HEK293 (cell line): ENCODE measurements at regions not wholly inside any gene's neighbourhood (a gene's known extent, or its start where the extent isn't known, plus 50 kb on each side); places are given as distances from the start of the nearest gene placed in this dataset.

Experiments used
- CTCF ChIA-PET: fragments of 350-600 bp; formaldehyde crosslinking; extraction: SDS; loops from one replicate; lab custom pipeline; 2021; ENCODE audit warnings: antibody characterized with exemption; lab: Yijun Ruan, JAX
- POLR2A ChIA-PET: fragments of 300-600 bp; formaldehyde crosslinking; extraction: SDS; loops from one replicate; lab custom pipeline; 2020; ENCODE audit warnings: antibody characterized with exemption, inconsistent platforms; lab: Yijun Ruan, JAX
- H3K27ac ChIP-seq: fragments of 200-500 bp; sonication (Bioruptor generic); 2 replicates; pipeline ENCODE4 v1.5.1; 2014; ENCODE audit warnings: low read depth, low read length, control low read depth, inconsistent platforms; ENCODE audit errors: extremely low read depth
- H3K36me3 ChIP-seq, 2 experiments: fragments of 200-500 bp in 1 of 2; sonication (Bioruptor generic) in 1 of 2; 1 replicate in 1 of 2; 2 replicates in 1 of 2; pipeline ENCODE4 v1.5.1; 2014 to 2017; ENCODE audit warnings: inconsistent platforms in 2 of 2, low read length in 2 of 2; ENCODE audit not compliant: control insufficient read depth in 2 of 2, insufficient read depth in 1 of 2
- H3K4me1 ChIP-seq: fragments of 200-500 bp; sonication (Bioruptor generic); 2 replicates; pipeline ENCODE4 v1.5.1; 2014; ENCODE audit warnings: mild to moderate bottlenecking, low read length, inconsistent platforms; ENCODE audit not compliant: control insufficient read depth, insufficient read depth
- H3K4me3 ChIP-seq: 2 replicates; pipeline ENCODE4 v1.5.1; 2011; ENCODE audit warnings: low read depth, mild to moderate bottlenecking, control low read depth, low read length, moderate library complexity
- H3K9me3 ChIP-seq: fragments of 200-500 bp; sonication (Bioruptor generic); 2 replicates; pipeline ENCODE4 v1.5.1; 2014; ENCODE audit warnings: low read depth, low read length, inconsistent platforms; ENCODE audit not compliant: control insufficient read depth, insufficient read depth
- GFI1B ChIP-seq: fragments of 450-650 bp; formaldehyde crosslinking; IDR thresholded peaks from 2 replicates; pipeline ENCODE4 v1.5.1; 2016; ENCODE audit warnings: missing biosample characterization, missing genetic modification characterization
- HOXA7 ChIP-seq: sonication (generic); formaldehyde crosslinking; IDR thresholded peaks from 2 replicates; pipeline ENCODE4 v1.8.1; 2022; ENCODE audit warnings: missing genetic modification reagents, borderline replicate concordance
- HOXC10 ChIP-seq: sonication (generic); formaldehyde crosslinking; IDR thresholded peaks from 2 replicates; pipeline ENCODE4 v1.8.1; 2023; ENCODE audit warnings: mild to moderate bottlenecking, missing genetic modification reagents
- TRIM28 ChIP-seq: IDR thresholded peaks from 2 replicates; pipeline ENCODE4 v1.6.1; 2011; ENCODE audit warnings: low read length, control low read depth, borderline replicate concordance
- YY2 ChIP-seq: fragments of 450-650 bp; formaldehyde crosslinking; IDR thresholded peaks from 2 replicates; pipeline ENCODE4 v1.5.1; 2016; ENCODE audit warnings: missing biosample characterization, missing genetic modification characterization
- ZBTB8A ChIP-seq: fragments of 450-650 bp; formaldehyde crosslinking; IDR thresholded peaks from 2 replicates; pipeline ENCODE4 v1.5.1; 2016; ENCODE audit warnings: missing biosample characterization, missing genetic modification characterization
- ZFP3 ChIP-seq: fragments of 450-650 bp; formaldehyde crosslinking; IDR thresholded peaks from 2 replicates; pipeline ENCODE4 v1.5.1; 2016; ENCODE audit warnings: low read depth, missing biosample characterization, missing genetic modification characterization
- ZNF112 ChIP-seq: fragments of 450-650 bp; formaldehyde crosslinking; IDR thresholded peaks from 2 replicates; pipeline ENCODE4 v1.5.0; 2017; ENCODE audit warnings: missing biosample characterization, missing genetic modification characterization
- ZNF169 ChIP-seq: fragments of 450-650 bp; formaldehyde crosslinking; IDR thresholded peaks from 2 replicates; pipeline ENCODE4 v1.5.1; 2016; ENCODE audit warnings: missing biosample characterization, missing genetic modification characterization
- ZNF174 ChIP-seq: fragments of 450-650 bp; formaldehyde crosslinking; IDR thresholded peaks from 2 replicates; pipeline ENCODE4 v1.5.0; 2017; ENCODE audit warnings: missing biosample characterization, mild to moderate bottlenecking, missing genetic modification characterization
- ZNF175 ChIP-seq: fragments of 450-650 bp; formaldehyde crosslinking; IDR thresholded peaks from 2 replicates; pipeline ENCODE4 v1.5.1; 2016; ENCODE audit warnings: missing biosample characterization, missing genetic modification characterization
- ZNF2 ChIP-seq: fragments of 450-650 bp; formaldehyde crosslinking; IDR thresholded peaks from 2 replicates; pipeline ENCODE4 v1.5.1; 2016; ENCODE audit warnings: missing biosample characterization, missing genetic modification characterization
- ZNF221 ChIP-seq: fragments of 450-650 bp; formaldehyde crosslinking; IDR thresholded peaks from 2 replicates; pipeline ENCODE4 v1.5.1; 2017; ENCODE audit warnings: missing biosample characterization, missing genetic modification characterization, borderline replicate concordance
- ZNF223 ChIP-seq: fragments of 450-650 bp; formaldehyde crosslinking; IDR thresholded peaks from 2 replicates; pipeline ENCODE4 v1.5.1; 2016; ENCODE audit warnings: missing biosample characterization, missing genetic modification characterization
- ZNF335 ChIP-seq: fragments of 450-650 bp; formaldehyde crosslinking; conservative IDR thresholded peaks from 2 replicates; pipeline ENCODE4 v1.5.1; 2016; ENCODE audit warnings: missing biosample characterization, missing genetic modification characterization
- ZNF624 ChIP-seq: fragments of 450-650 bp; formaldehyde crosslinking; IDR thresholded peaks from 2 replicates; pipeline ENCODE4 v1.5.1; 2017; ENCODE audit warnings: missing biosample characterization, missing genetic modification characterization
- ZNF660 ChIP-seq: fragments of 450-650 bp; IDR thresholded peaks from 2 replicates; pipeline ENCODE4 v1.5.1; 2018; ENCODE audit warnings: missing biosample characterization, mild to moderate bottlenecking, missing genetic modification characterization
- ZNF664 ChIP-seq: fragments of 450-650 bp; formaldehyde crosslinking; IDR thresholded peaks from 2 replicates; pipeline ENCODE4 v1.5.1; 2016; ENCODE audit warnings: missing biosample characterization, missing genetic modification characterization
- ZNF776 ChIP-seq: fragments of 450-650 bp; formaldehyde crosslinking; IDR thresholded peaks from 2 replicates; pipeline ENCODE4 v1.5.0; 2017; ENCODE audit warnings: missing biosample characterization, missing genetic modification characterization, borderline replicate concordance
- TF ChIP-seq, protein P1 (sequence below): fragments of 450-650 bp; formaldehyde crosslinking; IDR thresholded peaks from 2 replicates; pipeline ENCODE4 v1.5.1; 2017; ENCODE audit warnings: missing biosample characterization, missing genetic modification characterization
- TF ChIP-seq, protein P2 (sequence below): fragments of 450-650 bp; formaldehyde crosslinking; IDR thresholded peaks from 2 replicates; pipeline ENCODE4 v1.5.1; 2016; ENCODE audit warnings: missing biosample characterization, missing genetic modification characterization, low read depth
- TF ChIP-seq, protein P3 (sequence below): fragments of 450-650 bp; formaldehyde crosslinking; IDR thresholded peaks from 2 replicates; pipeline ENCODE4 v1.5.1; 2016; ENCODE audit warnings: missing biosample characterization, missing genetic modification characterization

DNA sequence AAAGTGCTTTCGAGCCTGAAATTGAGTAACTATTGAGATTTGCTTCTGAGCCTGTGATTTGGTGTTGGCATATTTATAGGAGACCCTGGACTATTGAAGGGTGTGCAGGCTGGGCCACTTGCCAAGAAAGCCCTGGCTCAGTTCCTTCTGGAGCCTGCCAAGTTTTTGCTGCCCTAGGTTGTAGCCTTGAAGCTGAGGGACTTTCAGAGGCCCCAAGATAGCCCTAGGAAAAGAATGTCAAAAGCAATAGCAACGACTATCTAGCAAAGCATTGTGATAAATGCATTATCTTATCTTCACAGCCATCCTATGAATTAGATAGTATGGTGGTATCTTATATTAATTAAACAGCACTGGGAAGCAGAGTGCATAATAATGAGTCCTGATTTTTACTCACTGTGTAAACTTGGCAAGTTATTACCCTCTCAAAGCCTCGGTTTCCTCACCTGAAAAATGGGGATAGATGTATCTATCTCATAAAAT is 473.7 kb upstream of the PODXL start:
- POLR2A ChIA-PET, result no interaction called here
- no peaks in the 10 kb centered on the region for H3K36me3 ChIP-seq
- no peak overlapping the region for H3K27ac ChIP-seq
- H3K9me3 ChIP-seq, result no peaks in the 10 kb centered on the region
- CTCF ChIA-PET, result no interaction called here
- no peaks in the 10 kb centered on the region; the same call in 1 of the 2 replicates for H3K4me1 ChIP-seq
- TF ChIP-seq, protein P1, sequence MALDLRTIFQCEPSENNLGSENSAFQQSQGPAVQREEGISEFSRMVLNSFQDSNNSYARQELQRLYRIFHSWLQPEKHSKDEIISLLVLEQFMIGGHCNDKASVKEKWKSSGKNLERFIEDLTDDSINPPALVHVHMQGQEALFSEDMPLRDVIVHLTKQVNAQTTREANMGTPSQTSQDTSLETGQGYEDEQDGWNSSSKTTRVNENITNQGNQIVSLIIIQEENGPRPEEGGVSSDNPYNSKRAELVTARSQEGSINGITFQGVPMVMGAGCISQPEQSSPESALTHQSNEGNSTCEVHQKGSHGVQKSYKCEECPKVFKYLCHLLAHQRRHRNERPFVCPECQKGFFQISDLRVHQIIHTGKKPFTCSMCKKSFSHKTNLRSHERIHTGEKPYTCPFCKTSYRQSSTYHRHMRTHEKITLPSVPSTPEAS, result 0 out of 2 replicates have a peak, but pooled peaks have one; percentile 15
- TF ChIP-seq ZNF660 (tag by site-specific recombination), result peak; percentile 49
- peak; percentile 65 for TF ChIP-seq ZBTB8A
- peak; percentile 89 for TF ChIP-seq GFI1B
- no peak for TF ChIP-seq ZNF175 (tag by site-specific recombination)
- H3K4me3 ChIP-seq, result no peak overlapping the region

DNA sequence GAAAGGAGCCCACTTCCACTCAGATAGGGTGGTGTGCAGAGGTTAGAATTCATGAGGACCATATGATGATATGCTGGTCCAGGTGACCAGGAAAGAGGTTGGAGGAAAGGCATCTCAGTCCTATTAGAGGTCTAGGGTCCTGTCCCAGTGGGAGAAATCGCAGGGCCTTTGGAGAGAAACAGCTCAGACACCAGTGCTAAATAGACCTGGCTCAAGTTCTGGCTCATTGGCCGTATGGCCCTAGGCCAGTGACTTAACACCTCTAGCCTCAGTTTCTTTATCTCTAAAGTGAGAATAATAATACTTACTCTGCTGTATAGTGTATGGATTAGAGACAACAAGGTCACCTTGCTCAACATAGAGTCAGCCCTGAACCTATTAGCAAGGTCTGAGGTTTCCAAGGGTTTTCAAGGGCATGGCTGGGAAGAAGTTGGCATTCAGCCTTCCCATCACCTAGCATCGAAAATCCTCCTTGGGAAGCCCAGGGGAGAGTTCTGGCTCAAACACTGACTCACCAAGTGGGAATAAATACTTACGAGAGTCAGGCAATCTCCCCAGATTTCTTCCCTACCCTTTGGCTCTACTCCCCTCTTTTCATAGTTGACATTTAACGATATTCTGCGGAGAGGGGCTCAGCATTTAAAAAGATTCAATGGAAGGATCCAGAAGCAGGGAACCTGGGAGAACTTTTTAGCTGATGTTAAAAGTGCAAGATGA is 473.1 kb upstream of the PODXL start:
- POLR2A ChIA-PET, result interaction anchor here (0.6 kb wide), 1 partner anchor 9 kb away, joined by 8 read pairs; no protein-coding TSS in a partner anchor
- H3K9me3 ChIP-seq, result no peaks in the 10 kb centered on the region

DNA sequence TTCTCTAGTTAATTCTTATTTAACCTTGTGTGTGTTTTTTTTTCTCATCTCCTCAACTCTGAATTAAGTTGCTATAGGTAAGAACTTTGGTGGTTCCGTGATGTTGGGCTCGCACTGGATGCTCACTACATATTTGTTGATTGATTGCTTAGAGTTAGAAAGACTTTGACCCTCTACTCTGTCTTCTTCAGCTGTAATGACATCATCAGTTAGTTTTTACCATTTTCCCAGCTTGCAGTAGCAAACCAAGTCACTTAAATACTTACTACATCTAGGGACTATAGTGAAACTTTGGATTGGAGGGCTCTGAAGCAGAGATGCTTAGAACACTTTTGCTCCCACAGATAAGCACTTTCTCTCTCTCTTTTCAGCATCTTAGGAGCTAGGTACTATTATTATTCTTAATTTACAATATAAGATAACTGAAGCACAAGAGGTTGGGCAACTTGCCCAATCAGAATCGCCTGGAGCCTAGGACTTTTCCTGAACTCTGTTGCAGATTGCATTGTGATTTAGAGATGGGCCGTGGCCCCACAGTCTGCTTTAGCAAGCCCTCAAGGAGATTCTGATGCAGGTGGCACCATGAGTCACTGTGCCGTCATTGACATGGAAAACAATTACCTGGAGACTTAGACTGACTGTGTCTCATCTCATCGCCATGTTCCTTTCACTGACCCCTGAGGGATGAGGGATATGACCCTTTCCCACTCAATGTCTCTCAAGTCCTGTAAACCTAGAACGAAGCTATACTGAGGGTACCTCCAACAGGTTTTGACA is 471.9 kb upstream of the PODXL start:
- CTCF ChIA-PET, result interaction anchor here (0.8 to 1.6 kb wide), 2 partner anchors 20 to 83 kb away, joined by 3 to 4 read pairs; no protein-coding TSS in a partner anchor
- Histone ChIP-seq H3K4me1 (no peaks in the 10 kb centered on the region; the same call in 1 of the 2 replicates), H3K27ac (no peak overlapping the region), H3K9me3 (no peaks in the 10 kb centered on the region), H3K4me3 (no peak overlapping the region), H3K36me3 (no peaks in the 10 kb centered on the region)
- POLR2A ChIA-PET, result no interaction called here
- TF ChIP-seq ZFP3 (tag by site-specific recombination), result no peak
- TF ChIP-seq, protein P2, sequence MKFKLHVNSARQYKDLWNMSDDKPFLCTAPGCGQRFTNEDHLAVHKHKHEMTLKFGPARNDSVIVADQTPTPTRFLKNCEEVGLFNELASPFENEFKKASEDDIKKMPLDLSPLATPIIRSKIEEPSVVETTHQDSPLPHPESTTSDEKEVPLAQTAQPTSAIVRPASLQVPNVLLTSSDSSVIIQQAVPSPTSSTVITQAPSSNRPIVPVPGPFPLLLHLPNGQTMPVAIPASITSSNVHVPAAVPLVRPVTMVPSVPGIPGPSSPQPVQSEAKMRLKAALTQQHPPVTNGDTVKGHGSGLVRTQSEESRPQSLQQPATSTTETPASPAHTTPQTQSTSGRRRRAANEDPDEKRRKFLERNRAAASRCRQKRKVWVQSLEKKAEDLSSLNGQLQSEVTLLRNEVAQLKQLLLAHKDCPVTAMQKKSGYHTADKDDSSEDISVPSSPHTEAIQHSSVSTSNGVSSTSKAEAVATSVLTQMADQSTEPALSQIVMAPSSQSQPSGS, result peak; percentile 67; the same call in 1 of the 2 replicates

More for the DNA sequence above, 473.1 kb upstream of the PODXL start:
- no peak overlapping the region for H3K4me3 ChIP-seq
- CTCF ChIA-PET, result interaction anchor here (0.8 kb wide), 1 partner anchor 19 kb away, joined by 3 read pairs; no protein-coding TSS in a partner anchor
- no peak overlapping the region for H3K27ac ChIP-seq
- no peaks in the 10 kb centered on the region; the same call in 1 of the 2 replicates for H3K4me1 ChIP-seq
- no peaks in the 10 kb centered on the region for H3K36me3 ChIP-seq
- TF ChIP-seq ZNF335 (tag by site-specific recombination), result 0 out of 2 replicates have a peak, but pooled peaks have one; percentile 22
- no peak for TF ChIP-seq ZNF2 (tag by site-specific recombination)
- TF ChIP-seq, protein P3, sequence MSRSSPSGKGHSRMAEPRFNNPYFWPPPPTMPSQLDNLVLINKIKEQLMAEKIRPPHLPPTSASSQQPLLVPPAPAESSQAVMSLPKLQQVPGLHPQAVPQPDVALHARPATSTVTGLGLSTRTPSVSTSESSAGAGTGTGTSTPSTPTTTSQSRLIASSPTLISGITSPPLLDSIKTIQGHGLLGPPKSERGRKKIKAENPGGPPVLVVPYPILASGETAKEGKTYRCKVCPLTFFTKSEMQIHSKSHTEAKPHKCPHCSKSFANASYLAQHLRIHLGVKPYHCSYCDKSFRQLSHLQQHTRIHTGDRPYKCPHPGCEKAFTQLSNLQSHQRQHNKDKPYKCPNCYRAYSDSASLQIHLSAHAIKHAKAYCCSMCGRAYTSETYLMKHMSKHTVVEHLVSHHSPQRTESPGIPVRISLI, result 0 out of 2 replicates have a peak, but pooled peaks have one; percentile 14

DNA sequence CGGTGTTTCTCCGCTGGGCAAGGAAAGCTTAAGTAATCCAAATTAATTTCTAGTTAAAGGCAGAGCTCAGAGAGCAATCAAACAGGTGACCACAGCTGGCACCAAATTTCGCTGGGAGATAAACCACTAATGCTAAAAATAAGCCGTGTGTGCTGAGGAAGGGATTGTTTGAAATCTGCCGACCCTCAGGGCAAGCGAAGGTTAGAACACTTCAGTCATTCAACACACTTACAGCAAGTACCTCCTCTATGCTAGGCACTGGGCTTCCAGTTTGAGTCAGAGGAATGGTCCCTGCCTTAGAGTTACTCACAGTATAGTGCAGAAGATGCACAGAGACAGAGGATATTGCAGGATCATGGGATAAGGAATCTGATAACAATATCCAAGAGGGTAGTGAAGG is 467.9 kb upstream of the PODXL start:
- Histone ChIP-seq H3K4me1 (no peaks in the 10 kb centered on the region; the same call in 1 of the 2 replicates), H3K27ac (no peak overlapping the region), H3K9me3 (no peaks in the 10 kb centered on the region), H3K4me3 (no peak overlapping the region), H3K36me3 (no peaks in the 10 kb centered on the region)
- ChIA-PET POLR2A (no interaction called here), CTCF (no interaction called here)
- TF ChIP-seq ZNF169 (tag by site-specific recombination) (no peak), HOXC10 (no peak), ZNF221 (tag by site-specific recombination) (no peak), HOXA7 (no peak), ZNF112 (tag by site-specific recombination) (no peak), ZNF223 (tag by site-specific recombination) (no peak), ZNF664 (tag by site-specific recombination) (no peak), ZNF624 (tag by site-specific recombination) (no peak), ZNF174 (tag by site-specific recombination) (no peak), ZNF776 (tag by site-specific recombination) (no peak), TRIM28 (no peak), YY2 (tag by site-specific recombination) (no peak)
- TF ChIP-seq, protein P1, result no peak
